GM19328 (cell line): ENCODE measurements at regions not wholly inside any gene's neighbourhood (a gene's known extent, or its start where the extent isn't known, plus 50 kb on each side); places are given as distances from the start of the nearest gene placed in this dataset.
"Not testable (repeated sequence)": the region's sequence is repeated elsewhere in the genome, so short reads cannot be mapped to it uniquely, and the experiment has no call there.

Source experiments
- ATAC-seq: cut with Tn5 transposase; IDR thresholded peaks from one replicate; pipeline ENCODE4 v1.9.1; 2021; ENCODE audit warnings: mild to moderate bottlenecking, moderate library complexity; ENCODE audit not compliant: unreplicated experiment

GRCh38 chr7:12002428-12002827, 170.4 kb upstream of the THSD7A start:
- ATAC-seq = no peak

GRCh38 chr7:12004581-12004980, 172.6 kb upstream of the THSD7A start:
- ATAC-seq = no peak

- no peak for ATAC-seq
Measured at GRCh38 chr7:12007576-12007975, 175.6 kb upstream of the THSD7A start.

GRCh38 chr7:12013983-12014382, 182.0 kb upstream of the THSD7A start:
- no peak for ATAC-seq

- no peak for ATAC-seq
Measured at GRCh38 chr7:12016439-12016838, 184.4 kb upstream of the THSD7A start.

GRCh38 chr7:12017046-12017445, 185.0 kb upstream of the THSD7A start:
- no peak for ATAC-seq

GRCh38 chr7:12022011-12022410, 189.1 kb upstream of the TMEM106B start:
- not testable (repeated sequence) for ATAC-seq

- ATAC-seq = no peak
Measured at GRCh38 chr7:12025246-12025645, 185.8 kb upstream of the TMEM106B start.

- ATAC-seq = no peak
Measured at GRCh38 chr7:12028508-12028907, 182.6 kb upstream of the TMEM106B start.

- ATAC-seq = no peak
Measured at GRCh38 chr7:12030116-12030515, 181.0 kb upstream of the TMEM106B start.

- no peak for ATAC-seq
Measured at GRCh38 chr7:12031186-12031585, 179.9 kb upstream of the TMEM106B start.

- ATAC-seq = no peak
Measured at GRCh38 chr7:12031638-12032037, 179.5 kb upstream of the TMEM106B start.

- ATAC-seq = no peak
Measured at GRCh38 chr7:12032146-12032545, 178.9 kb upstream of the TMEM106B start.

- not testable (repeated sequence) for ATAC-seq
Measured at GRCh38 chr7:12043457-12043856, 167.6 kb upstream of the TMEM106B start.

GRCh38 chr7:12052211-12052610, 158.9 kb upstream of the TMEM106B start:
- ATAC-seq = no peak

GRCh38 chr7:12053561-12053960, 157.5 kb upstream of the TMEM106B start:
- no peak for ATAC-seq

- no peak for ATAC-seq
Measured at GRCh38 chr7:12054830-12055229, 156.3 kb upstream of the TMEM106B start.

GRCh38 chr7:12056381-12056780, 154.7 kb upstream of the TMEM106B start:
- ATAC-seq = no peak

- ATAC-seq = no peak
Measured at GRCh38 chr7:12056977-12057376, 154.1 kb upstream of the TMEM106B start.

GRCh38 chr7:12062062-12062461, 149.0 kb upstream of the TMEM106B start:
- no peak for ATAC-seq

GRCh38 chr7:12064586-12065127, 146.4 kb upstream of the TMEM106B start:
- no peak for ATAC-seq

- ATAC-seq = no peak
Measured at GRCh38 chr7:12066004-12066403, 145.1 kb upstream of the TMEM106B start.

GRCh38 chr7:12066521-12066920, 144.6 kb upstream of the TMEM106B start:
- ATAC-seq = no peak
